Panc1 (cell line): ENCODE measurements at regions not wholly inside any gene's neighbourhood (a gene's known extent, or its start where the extent isn't known, plus 50 kb on each side); places are given as distances from the start of the nearest gene placed in this dataset.

Source experiments
- ATAC-seq: fragments of 200-7000 bp; cut with Tn5 transposase; 2 replicates; pipeline ENCODE4 v1.9.1; 2020; ENCODE audit warnings: mild to moderate bottlenecking, moderate library complexity
- BruUV-seq: library from RNA; stranded (reverse); fragments of 400-500 nt; replicated peaks from 2 replicates; lab custom pipeline; 2021; lab: Mats Ljungman, UMichigan
- CTCF ChIA-PET: fragments of 300-600 bp; sonication (Branson Sonifier 250); formaldehyde crosslinking; loops from one replicate; lab custom pipeline; 2022; ENCODE audit warnings: antibody characterized with exemption; lab: Charles Lee
- POLR2A ChIA-PET: fragments of 300-600 bp; sonication (Branson Sonifier 250); formaldehyde crosslinking; loops from one replicate; lab custom pipeline; 2022; ENCODE audit warnings: antibody characterized with exemption; lab: Charles Lee
- DNase-seq: peaks from one replicate; pipeline ENCODE4 v3.0.0-alpha.2; 2010; ENCODE audit warnings: low read depth, low spot score
- H3K27ac ChIP-seq: 2 replicates; pipeline ENCODE4 v1.5.1; 2011; ENCODE audit warnings: mild to moderate bottlenecking, low read length, inconsistent platforms
- H3K27me3 ChIP-seq: fragments of 200-500 bp; sonication (Bioruptor generic); 2 replicates; pipeline ENCODE4 v1.6.0; 2014; ENCODE audit warnings: low read length, inconsistent platforms; ENCODE audit not compliant: control insufficient read depth, insufficient read depth
- H3K36me3 ChIP-seq: fragments of 200-500 bp; sonication (Bioruptor generic); 2 replicates; pipeline ENCODE4 v1.5.1; 2014; ENCODE audit warnings: inconsistent platforms, mild to moderate bottlenecking, low read length, moderate library complexity; ENCODE audit not compliant: control insufficient read depth, insufficient read depth
- H3K4me1 ChIP-seq: 2 replicates; pipeline ENCODE4 v1.5.1; 2011; ENCODE audit warnings: inconsistent platforms, mild to moderate bottlenecking, low read length, moderate library complexity; ENCODE audit not compliant: control insufficient read depth, insufficient read depth
- H3K4me3 ChIP-seq, 2 experiments: 2 replicates each; pipeline ENCODE4 v1.5.1; 2011 to 2012; ENCODE audit warnings: low read depth in 2 of 2, low read length in 2 of 2, mild to moderate bottlenecking in 2 of 2, inconsistent platforms in 1 of 2, moderate library complexity in 1 of 2
- H3K9me3 ChIP-seq: fragments of 200-500 bp; sonication (Bioruptor generic); 2 replicates; pipeline ENCODE4 v1.5.1; 2014; ENCODE audit warnings: low read depth, mild to moderate bottlenecking, inconsistent platforms, low read length, moderate library complexity; ENCODE audit not compliant: control insufficient read depth, insufficient read depth
- CTCF ChIP-seq: fragments of 450-650 bp; IDR thresholded peaks from 2 replicates; pipeline ENCODE4 v1.5.1; 2017; ENCODE audit warnings: mild to moderate bottlenecking
- POLR2AphosphoS5 ChIP-seq: IDR thresholded peaks from 2 replicates; pipeline ENCODE4 v1.6.1; 2012; ENCODE audit warnings: mild to moderate bottlenecking, low read depth, low read length, moderate library complexity
- REST ChIP-seq, 2 experiments: IDR thresholded peaks; 2 replicates each; pipeline ENCODE4 v1.6.1; 2011 to 2012; ENCODE audit warnings: low read depth in 2 of 2, control low read depth in 1 of 2, low read length in 1 of 2, mild to moderate bottlenecking in 1 of 2, moderate library complexity in 1 of 2; ENCODE audit not compliant: insufficient read depth in 1 of 2
- SIN3A ChIP-seq: IDR thresholded peaks from 2 replicates; pipeline ENCODE4 v1.6.1; 2012; ENCODE audit warnings: low read depth, mild to moderate bottlenecking, low read length, moderate library complexity, borderline replicate concordance; ENCODE audit not compliant: insufficient read depth
- TCF7L2 ChIP-seq: IDR thresholded peaks from 2 replicates; pipeline ENCODE4 v1.6.1; 2011; ENCODE audit warnings: mild to moderate bottlenecking, low read depth, low read length, inconsistent platforms
- in situ Hi-C: cut with HindIII; loops from 2 replicates; pipeline ENCODE4 v1.10.0; 2016; ENCODE audit warnings: low sequenced_read_pairs, low pct_unique_long_range_greater_than_20kb
- intact Hi-C: fragments of 100-400 bp; cut with micrococcal nuclease; formaldehyde crosslinking; loops from one replicate; pipeline ENCODE4 v1.10.0; 2022; ENCODE audit not compliant: unreplicated experiment

GRCh38 chr3:99159220-99159762, 257.8 kb upstream of the DCBLD2 start:
- TF ChIP-seq POLR2AphosphoS5 (no peak), SIN3A (no peak), REST (IDR thresholded peaks at IDR 0.05; ENCODE audit: insufficient read depth in 1 of 2, low read depth in 2 of 2, low read length in 1 of 2) (no peak)
- no peaks in the 10 kb centered on the region for H3K27me3 ChIP-seq
- in situ Hi-C loops (no loop called here), intact Hi-C loops (no loop called here)
- no peaks in the 10 kb centered on the region for H3K36me3 ChIP-seq
- DNase-seq, result no peak
- ChIA-PET POLR2A (no interaction called here), CTCF (no interaction called here)
- no peak overlapping the region for H3K4me3 ChIP-seq
- BruUV-seq, result no TSS peak
- H3K27ac ChIP-seq, result no peak overlapping the region
- H3K4me1 ChIP-seq, result no peaks in the 10 kb centered on the region
- ATAC-seq, result no peak
- H3K9me3 ChIP-seq, result peaks cover 13% of the 10 kb centered on the region; the same call in 1 of the 2 replicates

GRCh38 chr3:99145031-99145430, 243.5 kb upstream of the DCBLD2 start:
- Histone ChIP-seq H3K27ac (no peak overlapping the region), H3K4me1 (no peaks in the 10 kb centered on the region), H3K27me3 (no peaks in the 10 kb centered on the region), H3K36me3 (no peaks in the 10 kb centered on the region), H3K4me3 (no peak overlapping the region), H3K9me3 (no peaks in the 10 kb centered on the region)
- TF ChIP-seq POLR2AphosphoS5 (no peak), TCF7L2 (no peak), REST (IDR thresholded peaks at IDR 0.05; ENCODE audit: insufficient read depth in 1 of 2, low read depth in 2 of 2, low read length in 1 of 2) (no peak), CTCF (no peak), SIN3A (no peak)
- ATAC-seq (no peak), DNase-seq (no peak)
- ChIA-PET POLR2A (no interaction called here), CTCF (no interaction called here)
- in situ Hi-C loops (no loop called here), intact Hi-C loops (no loop called here)
- no TSS peak for BruUV-seq
